ENCODE measurements at regions not wholly inside any gene's neighbourhood (a gene's known extent, or its start where the extent isn't known, plus 50 kb on each side); places are given as distances from the start of the nearest gene placed in this dataset.

DNA sequence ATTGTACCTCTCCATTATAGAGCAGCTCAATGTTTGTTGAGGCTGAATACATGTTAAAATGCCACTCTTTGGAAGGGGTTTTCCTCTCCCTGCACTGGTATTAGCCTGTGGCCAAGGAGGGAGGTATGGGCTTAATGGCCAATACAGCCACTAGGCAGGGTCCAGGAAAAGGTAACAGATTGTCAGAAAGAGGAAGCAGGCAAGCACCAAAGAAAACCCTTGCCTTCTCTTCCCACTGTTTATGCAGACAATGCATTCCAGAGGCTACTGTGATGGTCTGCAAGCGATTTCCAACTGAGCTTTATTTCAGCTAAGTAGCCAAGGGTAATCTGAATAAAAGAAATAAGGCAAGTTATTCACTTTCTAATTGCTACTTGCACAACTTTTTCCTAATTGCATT lies 95.3 kb upstream of the SLC27A6 start:
- TF ChIP-seq CTCF (IDR thresholded peaks at IDR 0.05) (no peak), POLR2AphosphoS5 (IDR thresholded peaks at IDR 0.05; ENCODE audit: low read depth, low read length) (no peak), TCF7L2 (IDR thresholded peaks at IDR 0.05; ENCODE audit: low read depth, low read length) (no peak), REST (IDR thresholded peaks at IDR 0.05; ENCODE audit: insufficient read depth in 1 of 2, low read depth in 2 of 2, low read length in 1 of 2) (no peak)
